ENCODE measurements at regions not wholly inside any gene's neighbourhood (a gene's known extent, or its start where the extent isn't known, plus 50 kb on each side); places are given as distances from the start of the nearest gene placed in this dataset.

GRCh38 chr3:148466143-148466542 is 231.6 kb upstream of the AGTR1 start:
- no peak overlapping the region for H3K27ac Mint-ChIP-seq
- Histone ChIP-seq H3K4me1 (ENCODE audit: insufficient read depth, low read length) (no peaks in the 10 kb centered on the region), H3K4me3 (ENCODE audit: low read length in 2 of 2) (no peak overlapping the region), H3K27ac (ENCODE audit: low read depth, low read length) (no peak overlapping the region), H3K9me3 (ENCODE audit: control insufficient read depth in 1 of 2, low read length in 2 of 2) (no peaks in the 10 kb centered on the region), H3K36me3 (ENCODE audit: insufficient read depth, low read length) (no peaks in the 10 kb centered on the region), H3K27me3 (ENCODE audit: insufficient read depth, low read length) (no peaks in the 10 kb centered on the region)
- H3K36me3 Mint-ChIP-seq, result no peaks in the 10 kb centered on the region
- CTCF ChIA-PET (ENCODE audit: partially characterized antibody), result no interaction called here
- POLR2A ChIA-PET (ENCODE audit: partially characterized antibody), result no interaction called here
- H3K9me3 Mint-ChIP-seq, result peaks cover 0 to 5% (median 0%) of the 10 kb centered on the region in 8 donors
- DNase-seq, result no peak
- H3K4me1 Mint-ChIP-seq, result no peaks in the 10 kb centered on the region
- no peak overlapping the region for H3K4me3 Mint-ChIP-seq
- intact Hi-C loops (cut with micrococcal nuclease), result no loop called here
- H3K27me3 Mint-ChIP-seq, result no peaks in the 10 kb centered on the region

DNA sequence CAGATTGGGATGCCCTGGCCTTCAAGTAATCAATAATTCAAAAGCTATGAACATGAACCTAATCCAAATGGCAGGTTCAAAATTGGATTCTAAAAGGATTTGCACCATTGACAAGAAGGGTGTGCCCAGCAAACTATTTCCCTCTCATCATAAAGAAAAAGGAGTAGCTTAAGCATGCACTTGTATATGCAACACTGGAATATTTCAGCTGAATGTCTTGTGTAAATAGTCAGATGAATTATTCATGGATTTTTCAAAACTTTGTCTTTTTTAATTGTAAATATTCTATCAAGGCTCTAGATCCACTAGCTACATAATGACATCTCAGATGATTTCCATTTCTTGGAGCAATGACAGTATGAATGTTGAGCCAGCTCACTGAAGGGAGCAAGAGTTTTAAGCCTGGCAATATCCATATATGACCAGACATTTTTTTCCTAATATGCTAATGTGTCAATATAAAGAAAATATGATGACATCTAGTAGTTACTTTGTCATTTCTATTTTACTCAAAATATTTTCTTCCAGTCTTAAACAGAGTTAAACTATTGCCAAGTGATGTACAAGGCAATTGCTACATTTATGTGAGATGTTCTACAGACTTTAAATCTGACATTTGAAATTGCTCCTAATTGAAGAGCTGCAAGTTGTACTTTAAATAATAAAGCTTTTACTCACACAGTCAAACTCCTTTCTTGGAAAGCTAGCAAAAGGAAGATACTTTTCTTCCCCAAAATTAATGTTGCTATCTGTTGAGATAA is 230.5 kb upstream of the AGTR1 start:
- ChIA-PET CTCF (ENCODE audit: partially characterized antibody) (no interaction called here), POLR2A (ENCODE audit: partially characterized antibody) (no interaction called here)
- H3K27me3 Mint-ChIP-seq, result no peaks in the 10 kb centered on the region
- H3K27ac Mint-ChIP-seq, result no peak overlapping the region
- H3K4me3 Mint-ChIP-seq, result no peak overlapping the region
- Histone ChIP-seq H3K27ac (ENCODE audit: low read depth, low read length) (no peak overlapping the region), H3K4me1 (ENCODE audit: insufficient read depth, low read length) (no peaks in the 10 kb centered on the region), H3K9me3 (ENCODE audit: control insufficient read depth in 1 of 2, low read length in 2 of 2) (no peaks in the 10 kb centered on the region), H3K4me3 (ENCODE audit: low read length in 2 of 2) (no peak overlapping the region), H3K36me3 (ENCODE audit: insufficient read depth, low read length) (no peaks in the 10 kb centered on the region), H3K27me3 (ENCODE audit: insufficient read depth, low read length) (no peaks in the 10 kb centered on the region)
- DNase-seq, result no peak
- intact Hi-C loops (cut with micrococcal nuclease), result no loop called here
- peaks cover 0 to 5% (median 1%) of the 10 kb centered on the region in 8 donors for H3K9me3 Mint-ChIP-seq
- no peaks in the 10 kb centered on the region for H3K4me1 Mint-ChIP-seq
- H3K36me3 Mint-ChIP-seq, result no peaks in the 10 kb centered on the region

DNA sequence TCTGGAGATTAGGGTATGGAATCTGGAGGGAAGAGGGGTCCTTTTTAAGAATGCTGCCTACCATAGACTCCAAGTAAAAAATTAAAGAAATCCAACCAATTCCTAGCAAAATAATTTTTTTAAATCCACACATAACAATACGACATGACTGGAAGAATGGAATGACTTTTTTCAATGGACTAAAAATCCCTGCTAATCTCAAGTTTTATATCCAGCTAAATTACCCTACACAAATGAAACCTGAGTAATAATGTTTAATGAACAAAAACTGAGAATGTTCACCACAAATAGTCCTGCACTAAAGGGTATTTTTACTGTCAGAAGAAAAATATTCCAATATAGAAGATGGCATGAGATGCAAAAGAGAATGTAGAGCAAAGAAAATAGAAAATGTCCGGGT is 220.3 kb upstream of the AGTR1 start:
- ChIA-PET POLR2A (ENCODE audit: partially characterized antibody) (no interaction called here), CTCF (ENCODE audit: partially characterized antibody) (no interaction called here)
- intact Hi-C loops (cut with micrococcal nuclease), result no loop called here
- H3K27me3 Mint-ChIP-seq, result no peaks in the 10 kb centered on the region
- H3K27ac Mint-ChIP-seq, result no peak overlapping the region
- Histone ChIP-seq H3K27me3 (ENCODE audit: insufficient read depth, low read length) (no peaks in the 10 kb centered on the region), H3K9me3 (ENCODE audit: control insufficient read depth in 1 of 2, low read length in 2 of 2) (no peaks in the 10 kb centered on the region), H3K36me3 (ENCODE audit: insufficient read depth, low read length) (no peaks in the 10 kb centered on the region), H3K4me3 (ENCODE audit: low read length in 2 of 2) (no peak overlapping the region), H3K4me1 (ENCODE audit: insufficient read depth, low read length) (no peaks in the 10 kb centered on the region), H3K27ac (ENCODE audit: low read depth, low read length) (no peak overlapping the region)
- H3K4me1 Mint-ChIP-seq, result no peaks in the 10 kb centered on the region
- no peaks in the 10 kb centered on the region for H3K36me3 Mint-ChIP-seq
- H3K4me3 Mint-ChIP-seq, result no peak overlapping the region
- peaks cover 0 to 14% (median 8%) of the 10 kb centered on the region in 8 donors for H3K9me3 Mint-ChIP-seq
- DNase-seq, result no peak

GRCh38 chr3:148493631-148494030 is 204.1 kb upstream of the AGTR1 start:
- DNase-seq, result no peak
- POLR2A ChIA-PET (ENCODE audit: partially characterized antibody), result no interaction called here
- CTCF ChIA-PET (ENCODE audit: partially characterized antibody), result no interaction called here
- Mint-ChIP-seq H3K27me3 (no peaks in the 10 kb centered on the region), H3K4me3 (no peak overlapping the region), H3K27ac (no peak overlapping the region), H3K4me1 (no peaks in the 10 kb centered on the region), H3K36me3 (no peaks in the 10 kb centered on the region), H3K9me3 (peaks cover 0 to 6% (median 4%) of the 10 kb centered on the region in 8 donors)
- H3K4me3 ChIP-seq (ENCODE audit: low read length in 2 of 2), result no peak overlapping the region
- no peaks in the 10 kb centered on the region for H3K4me1 ChIP-seq (ENCODE audit: insufficient read depth, low read length)
- no peak overlapping the region for H3K27ac ChIP-seq (ENCODE audit: low read depth, low read length)
- intact Hi-C loops (cut with micrococcal nuclease), result no loop called here
- H3K36me3 ChIP-seq (ENCODE audit: insufficient read depth, low read length), result no peaks in the 10 kb centered on the region
- H3K27me3 ChIP-seq (ENCODE audit: insufficient read depth, low read length), result no peaks in the 10 kb centered on the region
- H3K9me3 ChIP-seq (ENCODE audit: control insufficient read depth in 1 of 2, low read length in 2 of 2), result no peaks in the 10 kb centered on the region

GRCh38 chr3:148494451-148494850 is 203.3 kb upstream of the AGTR1 start:
- ChIA-PET CTCF (ENCODE audit: partially characterized antibody) (no interaction called here), POLR2A (ENCODE audit: partially characterized antibody) (no interaction called here)
- DNase-seq, result no peak
- no peak overlapping the region for H3K27ac ChIP-seq (ENCODE audit: low read depth, low read length)
- no peaks in the 10 kb centered on the region for H3K27me3 ChIP-seq (ENCODE audit: insufficient read depth, low read length)
- no peaks in the 10 kb centered on the region for H3K36me3 Mint-ChIP-seq
- peaks cover 0 to 5% (median 1%) of the 10 kb centered on the region in 8 donors for H3K9me3 Mint-ChIP-seq
- H3K4me1 ChIP-seq (ENCODE audit: insufficient read depth, low read length), result no peaks in the 10 kb centered on the region
- no peak overlapping the region for H3K27ac Mint-ChIP-seq
- no peaks in the 10 kb centered on the region for H3K9me3 ChIP-seq (ENCODE audit: control insufficient read depth in 1 of 2, low read length in 2 of 2)
- no peaks in the 10 kb centered on the region for H3K36me3 ChIP-seq (ENCODE audit: insufficient read depth, low read length)
- H3K4me1 Mint-ChIP-seq, result no peaks in the 10 kb centered on the region
- no peak overlapping the region for H3K4me3 Mint-ChIP-seq
- intact Hi-C loops (cut with micrococcal nuclease), result no loop called here
- H3K4me3 ChIP-seq (ENCODE audit: low read length in 2 of 2), result no peak overlapping the region
- no peaks in the 10 kb centered on the region for H3K27me3 Mint-ChIP-seq

- Histone ChIP-seq H3K4me1 (ENCODE audit: insufficient read depth, low read length) (no peaks in the 10 kb centered on the region), H3K4me3 (ENCODE audit: low read length in 2 of 2) (no peak overlapping the region), H3K36me3 (ENCODE audit: insufficient read depth, low read length) (no peaks in the 10 kb centered on the region), H3K27me3 (ENCODE audit: insufficient read depth, low read length) (no peaks in the 10 kb centered on the region), H3K9me3 (ENCODE audit: control insufficient read depth in 1 of 2, low read length in 2 of 2) (no peaks in the 10 kb centered on the region), H3K27ac (ENCODE audit: low read depth, low read length) (no peak overlapping the region)
- Mint-ChIP-seq H3K4me3 (no peak overlapping the region), H3K27ac (no peak overlapping the region), H3K9me3 (peaks cover 0 to 7% (median 0%) of the 10 kb centered on the region in 8 donors), H3K27me3 (no peaks in the 10 kb centered on the region), H3K36me3 (no peaks in the 10 kb centered on the region), H3K4me1 (no peaks in the 10 kb centered on the region)
- POLR2A ChIA-PET (ENCODE audit: partially characterized antibody), result no interaction called here
- CTCF ChIA-PET (ENCODE audit: partially characterized antibody), result no interaction called here
- intact Hi-C loops (cut with micrococcal nuclease), result no loop called here
- DNase-seq, result no peak
These were observed 196.8 kb upstream of the AGTR1 start for GRCh38 chr3:148500881-148501280.

- intact Hi-C loops (cut with micrococcal nuclease), result no loop called here
- H3K36me3 Mint-ChIP-seq, result no peaks in the 10 kb centered on the region
- DNase-seq, result no peak
- ChIA-PET CTCF (ENCODE audit: partially characterized antibody) (no interaction called here), POLR2A (ENCODE audit: partially characterized antibody) (no interaction called here)
- Histone ChIP-seq H3K27ac (ENCODE audit: low read depth, low read length) (no peak overlapping the region), H3K36me3 (ENCODE audit: insufficient read depth, low read length) (no peaks in the 10 kb centered on the region), H3K9me3 (ENCODE audit: control insufficient read depth in 1 of 2, low read length in 2 of 2) (no peaks in the 10 kb centered on the region), H3K4me3 (ENCODE audit: low read length in 2 of 2) (no peak overlapping the region), H3K4me1 (ENCODE audit: insufficient read depth, low read length) (no peaks in the 10 kb centered on the region), H3K27me3 (ENCODE audit: insufficient read depth, low read length) (no peaks in the 10 kb centered on the region)
- H3K9me3 Mint-ChIP-seq, result peaks cover 0 to 7% (median 3%) of the 10 kb centered on the region in 8 donors
- no peak overlapping the region for H3K27ac Mint-ChIP-seq
- no peaks in the 10 kb centered on the region for H3K4me1 Mint-ChIP-seq
- no peaks in the 10 kb centered on the region for H3K27me3 Mint-ChIP-seq
- no peak overlapping the region for H3K4me3 Mint-ChIP-seq
These were observed 187.6 kb upstream of the AGTR1 start for GRCh38 chr3:148510116-148510515.

DNA sequence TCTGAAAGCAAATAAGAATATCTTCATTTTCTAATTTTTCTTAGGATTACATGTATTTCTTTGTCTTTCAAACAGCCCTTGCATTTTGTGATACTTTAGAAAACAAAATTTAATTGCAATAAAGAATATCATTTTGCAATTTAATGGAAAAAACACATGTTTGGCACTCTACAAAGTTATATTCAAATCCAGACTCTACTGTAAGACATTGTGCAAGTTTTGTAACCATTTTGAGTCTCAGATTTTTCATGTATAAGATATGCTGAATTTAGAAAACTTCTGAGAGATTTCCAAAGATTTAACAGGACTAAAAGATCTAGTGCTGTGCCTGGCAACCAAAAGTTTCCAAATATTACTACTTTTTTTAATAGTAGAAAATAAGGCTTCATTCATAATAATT is 187.1 kb upstream of the AGTR1 start:
- Histone ChIP-seq H3K27ac (ENCODE audit: low read depth, low read length) (no peak overlapping the region), H3K36me3 (ENCODE audit: insufficient read depth, low read length) (no peaks in the 10 kb centered on the region), H3K27me3 (ENCODE audit: insufficient read depth, low read length) (no peaks in the 10 kb centered on the region), H3K4me3 (ENCODE audit: low read length in 2 of 2) (no peak overlapping the region), H3K4me1 (ENCODE audit: insufficient read depth, low read length) (no peaks in the 10 kb centered on the region), H3K9me3 (ENCODE audit: control insufficient read depth in 1 of 2, low read length in 2 of 2) (no peaks in the 10 kb centered on the region)
- intact Hi-C loops (cut with micrococcal nuclease), result no loop called here
- no peaks in the 10 kb centered on the region for H3K4me1 Mint-ChIP-seq
- POLR2A ChIA-PET (ENCODE audit: partially characterized antibody), result no interaction called here
- peaks cover 0 to 7% (median 2%) of the 10 kb centered on the region in 8 donors for H3K9me3 Mint-ChIP-seq
- H3K27ac Mint-ChIP-seq, result no peak overlapping the region
- H3K36me3 Mint-ChIP-seq, result no peaks in the 10 kb centered on the region
- no peaks in the 10 kb centered on the region for H3K27me3 Mint-ChIP-seq
- DNase-seq, result no peak
- H3K4me3 Mint-ChIP-seq, result no peak overlapping the region
- CTCF ChIA-PET (ENCODE audit: partially characterized antibody), result no interaction called here
